ENCODE measurements at regions not wholly inside any gene's neighbourhood (a gene's known extent, or its start where the extent isn't known, plus 50 kb on each side); places are given as distances from the start of the nearest gene placed in this dataset.

- TF ChIP-seq ZNF616 (CRISPR knock-in tag; IDR thresholded peaks at IDR 0.05; ENCODE audit: low read depth) (no peak), NR2C2 (CRISPR knock-in tag; IDR thresholded peaks at IDR 0.05; ENCODE audit: borderline replicate concordance) (peak; percentile 85), ZBTB4 (CRISPR knock-in tag; IDR thresholded peaks at IDR 0.05; ENCODE audit: borderline replicate concordance) (peak; percentile 83; the same call in 1 of the 2 replicates), GLMP (CRISPR knock-in tag; IDR thresholded peaks at IDR 0.05; ENCODE audit: borderline replicate concordance) (no peak), HOXA5 (CRISPR knock-in tag; IDR thresholded peaks at IDR 0.05) (no peak), MAF1 (CRISPR knock-in tag; IDR thresholded peaks at IDR 0.05; ENCODE audit: borderline replicate concordance) (no peak), ARID4A (CRISPR knock-in tag; IDR thresholded peaks at IDR 0.05; ENCODE audit: borderline replicate concordance) (peak; percentile 56; the same call in 1 of the 2 replicates), ZNF263 (CRISPR knock-in tag; IDR thresholded peaks at IDR 0.05) (peak; percentile 70), TFAP4 (IDR thresholded peaks at IDR 0.05; ENCODE audit: borderline replicate concordance, low read depth) (peak; percentile 96), KAT2B (IDR thresholded peaks at IDR 0.05; ENCODE audit: borderline replicate concordance, low read depth, low read length) (no peak), MTA3 (CRISPR knock-in tag; IDR thresholded peaks at IDR 0.05) (no peak), ZNF501 (CRISPR knock-in tag; IDR thresholded peaks at IDR 0.05) (no peak), NBN (conservative IDR thresholded peaks at IDR 0.05) (no peak), ZNF33B (CRISPR knock-in tag; IDR thresholded peaks at IDR 0.05) (no peak), ZNF274 (CRISPR knock-in tag; IDR thresholded peaks at IDR 0.05) (no peak), FUBP1 (CRISPR knock-in tag; IDR thresholded peaks at IDR 0.05; ENCODE audit: borderline replicate concordance) (no peak), ATF3 (CRISPR knock-in tag; IDR thresholded peaks at IDR 0.05) (peak; percentile 96)
Measured at GRCh38 chr12:4011597-4011996, 138.4 kb upstream of the PARP11 start (continued).
